ENCODE measurements at regions not wholly inside any gene's neighbourhood (a gene's known extent, or its start where the extent isn't known, plus 50 kb on each side); places are given as distances from the start of the nearest gene placed in this dataset.

- Histone ChIP-seq H3K4me2 (ENCODE audit: low read depth, low read length) (no peak overlapping the region), H3K4me1 (ENCODE audit: insufficient read depth, low read length) (peaks cover 42% of the 10 kb centered on the region), H3K9me3 (ENCODE audit: low read length) (no peaks in the 10 kb centered on the region), H3K4me3 (replicated peaks in 1 of 3; ENCODE audit: insufficient read depth in 1 of 3, low read depth in 2 of 3, low read length in 3 of 3) (no peak overlapping the region), H3K27ac (ENCODE audit: extremely low read length, insufficient read depth, low read length) (no peak overlapping the region), H4K20me1 (ENCODE audit: insufficient read depth, low read length) (no peaks in the 10 kb centered on the region), H3K36me3 (replicated peaks in 1 of 2; ENCODE audit: control insufficient read depth in 1 of 2, insufficient read depth in 2 of 2, low read length in 2 of 2) (no peaks in the 10 kb centered on the region), H3K9ac (ENCODE audit: insufficient read depth, low read depth, low read length) (no peak overlapping the region), H3K79me2 (ENCODE audit: insufficient read depth, low read length) (no peaks in the 10 kb centered on the region), H2AFZ (ENCODE audit: low read length) (no peak overlapping the region), H3K27me3 (ENCODE audit: control insufficient read depth in 1 of 2, insufficient read depth in 2 of 2, low read length in 2 of 2) (no peaks in the 10 kb centered on the region)
- DNase-seq (ENCODE audit: low spot score), result no peak
- 85% methylated on average over 5 of the region's 5 CpGs for WGBS (ENCODE audit: low lambda C conversion rate)
- POLR2A ChIA-PET, result no interaction called here
- TF ChIP-seq ZFAT (CRISPR knock-in tag; conservative IDR thresholded peaks at IDR 0.05) (no peak), SOX6 (IDR thresholded peaks at IDR 0.05) (no peak), SOX6 (CRISPR knock-in tag; IDR thresholded peaks at IDR 0.05) (no peak), ZNF75D (CRISPR knock-in tag; IDR thresholded peaks at IDR 0.05; ENCODE audit: borderline replicate concordance) (no peak)
- ATAC-seq, result no peak
- no peak for FAIRE-seq
- CTCF ChIA-PET (ENCODE audit: low intra/inter-chr PET ratio, low total read pairs), result no interaction called here
- intact Hi-C loops (cut with micrococcal nuclease; ENCODE audit: unreplicated experiment), result no loop called here
- BruUV-seq (replicated peaks), result no TSS peak
- in situ Hi-C loops (cut with HindIII; ENCODE audit: extremely low pct_ligation_motif_present, low pct_unique_long_range_greater_than_20kb), result no loop called here
Measured at GRCh38 chr5:60370508-60370907, 329.5 kb downstream of the DEPDC1B start.

- FAIRE-seq, result no peak
- CTCF ChIA-PET (ENCODE audit: low intra/inter-chr PET ratio, low total read pairs), result no interaction called here
- in situ Hi-C loops (cut with HindIII; ENCODE audit: extremely low pct_ligation_motif_present, low pct_unique_long_range_greater_than_20kb), result no loop called here
- intact Hi-C loops (cut with micrococcal nuclease; ENCODE audit: unreplicated experiment), result no loop called here
- Histone ChIP-seq H4K20me1 (ENCODE audit: insufficient read depth, low read length) (no peaks in the 10 kb centered on the region), H3K4me1 (ENCODE audit: insufficient read depth, low read length) (peaks cover 41% of the 10 kb centered on the region), H2AFZ (ENCODE audit: low read length) (no peak overlapping the region), H3K27ac (ENCODE audit: extremely low read length, insufficient read depth, low read length) (no peak overlapping the region), H3K9ac (ENCODE audit: insufficient read depth, low read depth, low read length) (no peak overlapping the region), H3K4me3 (replicated peaks in 1 of 3; ENCODE audit: insufficient read depth in 1 of 3, low read depth in 2 of 3, low read length in 3 of 3) (no peak overlapping the region), H3K4me2 (ENCODE audit: low read depth, low read length) (no peak overlapping the region), H3K79me2 (ENCODE audit: insufficient read depth, low read length) (no peaks in the 10 kb centered on the region), H3K36me3 (replicated peaks in 1 of 2; ENCODE audit: control insufficient read depth in 1 of 2, insufficient read depth in 2 of 2, low read length in 2 of 2) (no peaks in the 10 kb centered on the region), H3K9me3 (ENCODE audit: low read length) (no peaks in the 10 kb centered on the region), H3K27me3 (ENCODE audit: control insufficient read depth in 1 of 2, insufficient read depth in 2 of 2, low read length in 2 of 2) (no peaks in the 10 kb centered on the region)
- no peak for ATAC-seq
- no peak for TF ChIP-seq GRHL1 (CRISPR knock-in tag; conservative IDR thresholded peaks at IDR 0.05)
- TF ChIP-seq RBFOX2 (IDR thresholded peaks at IDR 0.05; ENCODE audit: low read depth, low read length), result no peak
- TF ChIP-seq GATA4 (IDR thresholded peaks at IDR 0.05; ENCODE audit: borderline replicate concordance, low read depth), result no peak
- no peak for TF ChIP-seq ZNF10 (CRISPR knock-in tag; IDR thresholded peaks at IDR 0.05; ENCODE audit: borderline replicate concordance, low read depth)
- TF ChIP-seq POLR2AphosphoS5 (IDR thresholded peaks at IDR 0.05; ENCODE audit: low read depth, low read length), result no peak
- TF ChIP-seq ZNF839 (CRISPR knock-in tag; IDR thresholded peaks at IDR 0.05; ENCODE audit: borderline replicate concordance), result no peak
- no peak for TF ChIP-seq ZNF256 (CRISPR knock-in tag; conservative IDR thresholded peaks at IDR 0.05)
- WGBS (ENCODE audit: low lambda C conversion rate), result 81% methylated on average over 4 of the region's 4 CpGs
- POLR2A ChIA-PET, result no interaction called here
- no peak for DNase-seq (ENCODE audit: low spot score)
- no TSS peak for BruUV-seq (replicated peaks)
Measured at GRCh38 chr5:60369391-60369790, 330.6 kb downstream of the DEPDC1B start.
